Posterior vena cava (tissue), 2 donors: ENCODE measurements at regions not wholly inside any gene's neighbourhood (a gene's known extent, or its start where the extent isn't known, plus 50 kb on each side); places are given as distances from the start of the nearest gene placed in this dataset.
"Not testable (repeated sequence)": the region's sequence is repeated elsewhere in the genome, so short reads cannot be mapped to it uniquely, and the experiment has no call there.

Experiments used
- DNase-seq: peaks from one replicate; pipeline ENCODE4 v3.0.0-alpha.2; 2020; ENCODE audit warnings: low spot score
- intact Hi-C, 2 donors: fragments of 100-400 bp; cut with DNase I; formaldehyde crosslinking; loops; one replicate each; pipeline versions ENCODE4 v1.14.1 to v1.14.2; 2022 to 2023
- donor health status: DM: yes; HTN: yes; CAD: no.
- donor health status: DM: yes; HTN: yes; CAD: no.

DNA sequence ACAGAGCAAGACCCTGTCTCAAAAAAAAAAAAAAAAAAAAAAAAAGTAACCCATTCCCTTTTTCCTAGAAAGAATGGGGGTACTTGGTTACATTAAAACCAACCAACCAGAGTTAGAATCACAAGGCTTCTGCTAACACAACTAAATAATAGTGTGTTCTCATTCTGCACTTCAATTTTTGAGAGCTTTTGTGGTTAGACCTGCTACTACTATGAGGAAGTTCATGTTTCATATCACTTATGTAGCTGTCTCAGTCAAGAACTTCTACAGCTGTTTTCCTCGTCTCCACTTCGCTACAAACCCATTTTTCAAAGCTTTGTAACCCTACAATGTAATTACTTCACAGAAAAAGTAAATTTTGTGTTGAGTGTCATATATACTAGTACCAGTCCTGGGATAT lies 58.3 kb downstream of the PDHA2 start:
- intact Hi-C loops = no loop called here
- DNase-seq = no peak

GRCh38 chr4:95909211-95909610 lies 69.3 kb downstream of the PDHA2 start:
- DNase-seq = no peak
- intact Hi-C loops = no loop called here

DNA sequence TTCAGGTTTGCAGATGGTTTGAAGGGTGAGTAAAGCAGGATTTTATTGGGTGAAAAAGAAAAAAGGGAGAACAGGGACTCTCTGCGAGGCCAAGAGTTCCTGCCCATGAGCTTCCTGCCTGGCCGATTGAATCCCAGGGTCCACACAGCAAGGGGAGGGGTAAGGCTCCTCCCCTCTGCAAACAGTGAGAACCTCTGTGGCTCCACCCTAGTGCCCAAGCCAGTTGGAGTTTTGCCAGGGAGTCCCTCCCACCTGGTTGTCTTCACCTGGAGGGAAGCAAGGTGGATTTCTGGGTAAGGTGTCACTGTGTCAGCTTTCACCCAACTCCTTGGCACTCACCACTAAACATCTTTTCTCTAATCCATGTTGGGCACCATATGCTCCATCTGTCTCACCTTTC lies 70.9 kb downstream of the PDHA2 start:
- intact Hi-C loops = no loop called here
- no peak for DNase-seq

DNA sequence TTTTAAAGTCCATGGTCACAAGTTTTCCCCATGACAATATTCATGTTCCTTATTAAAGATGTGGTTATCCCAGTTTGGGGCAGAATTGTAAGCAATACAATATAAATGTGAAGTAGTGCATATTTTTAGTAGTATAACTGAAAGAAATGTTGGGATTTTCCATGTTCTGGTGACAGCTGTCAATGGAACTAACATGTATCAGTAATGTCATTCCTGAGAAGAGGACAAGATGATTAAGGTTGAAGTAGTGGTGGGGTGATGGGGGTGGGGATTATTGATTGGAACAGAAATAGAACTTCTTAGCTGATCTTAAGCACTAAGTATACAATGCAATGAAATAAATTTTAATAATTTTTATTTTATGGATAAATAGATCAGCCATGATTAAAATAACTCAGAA lies 81.6 kb downstream of the PDHA2 start:
- intact Hi-C loops = no loop called here
- DNase-seq = no peak

DNA sequence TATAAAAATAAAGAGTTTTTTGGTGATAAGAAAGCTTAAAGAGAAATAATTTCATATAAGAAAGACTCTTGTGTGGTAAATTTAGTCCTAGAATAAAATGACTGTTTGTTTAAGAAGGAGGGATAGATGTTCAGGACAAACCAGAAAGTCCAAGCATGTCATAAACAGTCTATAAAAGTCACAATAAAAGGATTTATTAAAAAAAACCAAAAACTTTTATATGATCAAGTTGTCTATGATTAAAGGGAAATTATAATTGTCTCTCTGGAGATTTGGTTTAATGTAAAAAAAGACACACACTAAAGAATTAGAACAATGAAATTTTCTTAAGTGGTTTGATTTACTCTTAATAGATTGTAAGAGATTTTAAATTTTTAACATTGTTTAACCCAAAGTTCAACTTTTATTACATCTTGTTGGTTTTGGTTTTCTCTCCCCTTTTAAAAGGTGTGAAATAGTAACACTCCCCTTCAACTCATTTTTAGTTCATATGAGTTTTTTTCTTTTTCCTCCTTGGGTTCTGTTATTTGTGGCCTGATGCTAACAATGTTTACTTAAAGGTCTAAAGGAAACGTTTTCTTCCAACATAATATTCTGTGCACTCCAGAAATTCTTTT lies 89.7 kb downstream of the PDHA2 start:
- no peak for DNase-seq
- intact Hi-C loops = no loop called here

- intact Hi-C loops = no loop called here
- no peak for DNase-seq
These were observed 99.2 kb downstream of the PDHA2 start for GRCh38 chr4:95939141-95939540.

DNA sequence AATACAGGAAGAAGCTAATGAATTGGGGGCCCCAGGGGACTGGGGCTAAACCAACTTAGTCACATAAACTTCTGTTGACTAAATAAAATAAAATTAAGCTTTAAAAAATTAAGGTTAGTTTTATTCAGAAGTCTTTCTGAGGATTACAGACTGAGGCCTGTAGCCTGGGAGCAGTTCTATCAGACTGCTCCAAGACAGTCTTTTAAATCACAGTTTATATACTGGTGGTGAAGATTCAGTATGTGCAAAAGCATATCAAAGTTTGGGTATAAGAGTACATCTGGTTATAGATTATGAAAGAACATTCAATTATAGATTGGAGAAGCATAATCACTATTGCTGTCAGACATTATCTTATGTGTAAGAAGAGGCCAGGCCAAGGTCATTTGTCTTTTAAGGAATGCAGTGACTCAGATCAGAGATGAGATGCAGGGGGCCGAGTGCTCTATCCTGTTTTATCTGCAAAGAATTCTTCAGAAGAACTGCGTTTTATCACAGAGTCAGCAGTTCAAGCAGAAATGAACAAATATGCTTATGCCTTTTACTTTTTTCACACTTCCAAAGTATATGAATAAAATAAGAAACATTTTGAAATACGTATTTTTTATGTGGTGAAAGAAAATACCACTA lies 109.4 kb downstream of the PDHA2 start:
- intact Hi-C loops = no loop called here
- DNase-seq = no peak

DNA sequence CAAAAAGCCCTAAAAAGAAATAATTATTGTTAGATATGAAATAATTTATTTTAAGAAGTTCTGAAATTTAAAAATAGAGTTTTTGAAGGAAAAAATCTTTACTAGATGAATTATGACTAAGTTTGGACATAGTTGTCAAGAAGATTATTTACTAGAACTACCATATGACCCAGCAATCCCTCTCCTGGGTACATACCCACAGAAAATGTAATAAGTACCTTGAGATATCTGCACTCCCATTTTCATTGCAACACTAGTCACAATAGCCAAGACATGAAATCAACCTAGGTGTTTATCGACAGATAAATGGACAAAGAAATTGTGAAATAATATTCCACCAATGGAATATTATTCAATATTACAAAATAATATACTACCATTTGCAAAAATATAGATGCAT lies 109.9 kb downstream of the PDHA2 start:
- DNase-seq = no peak
- intact Hi-C loops = no loop called here

GRCh38 chr4:95952538-95952937 lies 112.6 kb downstream of the PDHA2 start:
- DNase-seq, intact Hi-C loops: not testable (repeated sequence)

- intact Hi-C loops = no loop called here
- DNase-seq = no peak
These were observed 116.2 kb downstream of the PDHA2 start for GRCh38 chr4:95956094-95956493.

DNA sequence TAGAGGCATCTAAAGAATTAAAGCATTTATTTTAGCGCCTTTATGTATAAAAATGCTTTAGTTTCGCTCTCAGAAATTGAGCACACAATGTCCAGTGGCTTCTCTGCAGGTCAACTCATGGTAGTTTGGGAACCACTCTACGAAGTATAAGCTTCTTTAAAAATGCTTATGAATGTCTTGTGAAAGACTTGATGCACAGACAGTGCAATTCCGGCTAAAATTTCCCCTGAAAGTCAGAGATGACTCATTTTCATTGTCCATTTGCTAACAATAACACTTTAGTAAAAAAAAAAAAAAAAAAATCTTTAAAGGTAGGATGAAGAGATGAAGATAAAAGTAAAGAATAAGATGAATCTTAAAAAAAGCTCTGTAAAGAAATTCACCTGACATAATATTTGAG lies 117.2 kb downstream of the PDHA2 start:
- DNase-seq = no peak
- intact Hi-C loops = no loop called here

- no peak for DNase-seq
- intact Hi-C loops = no loop called here
These were observed 117.9 kb downstream of the PDHA2 start for GRCh38 chr4:95957759-95958158.

GRCh38 chr4:95959182-95959581 lies 119.3 kb downstream of the PDHA2 start:
- intact Hi-C loops = no loop called here
- DNase-seq = no peak

GRCh38 chr4:95959633-95960032 lies 119.7 kb downstream of the PDHA2 start:
- DNase-seq = no peak

DNA sequence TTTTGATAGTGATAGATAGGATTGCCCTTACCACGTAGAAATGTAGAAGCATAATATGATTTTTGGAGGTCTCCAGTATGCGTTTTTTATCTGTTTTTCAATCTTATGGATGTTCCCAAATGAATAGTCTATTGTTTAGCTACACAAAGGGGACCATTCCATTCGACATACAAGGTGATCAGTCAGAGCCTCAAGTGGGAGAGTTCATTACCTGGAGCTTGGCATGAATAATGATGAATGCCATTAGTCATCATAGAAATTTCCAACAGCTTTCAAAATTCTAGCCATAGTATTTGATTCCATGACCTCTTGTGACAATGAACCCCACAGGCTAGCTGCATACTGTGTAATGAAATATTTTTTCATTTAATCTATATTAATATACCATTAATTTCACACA lies 123.6 kb downstream of the PDHA2 start:
- intact Hi-C loops = no loop called here
- no peak for DNase-seq

More at GRCh38 chr4:95959633-95960032, 119.7 kb downstream of the PDHA2 start:
- intact Hi-C loops = no loop called here

GRCh38 chr4:95979961-95980876 lies 140.3 kb downstream of the PDHA2 start:
- DNase-seq = no peak
- intact Hi-C loops = no loop called here

GRCh38 chr4:95980877-95981360 lies 141.0 kb downstream of the PDHA2 start:
- DNase-seq = no peak
- intact Hi-C loops = no loop called here

- intact Hi-C loops = no loop called here
- no peak for DNase-seq
These were observed 141.7 kb downstream of the PDHA2 start for GRCh38 chr4:95981591-95981990.

- intact Hi-C loops = no loop called here
These were observed 142.6 kb downstream of the PDHA2 start for GRCh38 chr4:95982516-95982915.

DNA sequence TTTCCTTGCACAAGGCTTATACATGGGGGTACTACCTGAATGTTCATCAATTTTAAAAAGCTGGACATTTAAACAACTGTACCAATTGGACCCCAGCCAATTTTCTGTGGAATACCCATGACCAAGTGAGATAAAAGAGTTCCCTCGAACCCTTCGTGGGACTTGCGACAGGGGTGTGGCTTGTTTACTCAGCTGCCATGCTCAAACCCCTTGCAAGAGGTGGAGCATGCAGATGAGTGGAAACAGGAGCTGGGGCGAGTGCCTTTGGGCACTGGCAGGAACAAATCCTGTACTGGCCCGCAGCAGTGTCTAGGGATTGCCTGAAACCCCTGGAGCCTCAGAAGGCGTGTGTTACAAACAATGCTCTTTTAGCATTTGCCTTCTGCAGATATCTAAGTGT lies 144.2 kb downstream of the PDHA2 start:
- DNase-seq = no peak
- intact Hi-C loops = no loop called here

More at GRCh38 chr4:95982516-95982915, 142.6 kb downstream of the PDHA2 start:
- no peak for DNase-seq
